ELR (cell line): ENCODE measurements at regions not wholly inside any gene's neighbourhood (a gene's known extent, or its start where the extent isn't known, plus 50 kb on each side); places are given as distances from the start of the nearest gene placed in this dataset.
A peak's percentile ranks its signal among the peaks of the same experiment; 100 is the strongest.
"Not testable (repeated sequence)": the region's sequence is repeated elsewhere in the genome, so short reads cannot be mapped to it uniquely, and the experiment has no call there.

ENCODE experiments used
- DNase-seq: peaks from one replicate; pipeline ENCODE4 v3.0.0-alpha.2; 2015; ENCODE audit warnings: low read depth

DNA sequence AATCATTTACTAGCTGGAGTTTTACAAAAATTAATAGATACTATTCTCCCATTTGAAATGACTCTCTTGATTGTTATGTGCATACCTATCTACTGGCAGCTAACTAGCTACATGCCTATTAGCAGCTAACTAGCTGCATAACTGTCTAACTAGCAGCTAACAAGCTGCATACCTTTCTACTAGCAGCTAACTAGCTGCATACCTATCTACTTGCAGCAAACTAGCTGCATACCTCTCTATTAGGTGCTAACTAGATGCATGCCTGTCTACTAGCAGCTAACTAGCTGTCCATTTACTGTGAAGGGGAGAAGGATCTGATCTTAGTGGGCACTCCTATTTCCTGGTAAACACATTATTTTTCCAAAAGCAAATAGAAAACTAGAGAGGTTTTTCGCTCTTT is 439.4 kb upstream of the PFKP start:
- DNase-seq, result no peak

DNA sequence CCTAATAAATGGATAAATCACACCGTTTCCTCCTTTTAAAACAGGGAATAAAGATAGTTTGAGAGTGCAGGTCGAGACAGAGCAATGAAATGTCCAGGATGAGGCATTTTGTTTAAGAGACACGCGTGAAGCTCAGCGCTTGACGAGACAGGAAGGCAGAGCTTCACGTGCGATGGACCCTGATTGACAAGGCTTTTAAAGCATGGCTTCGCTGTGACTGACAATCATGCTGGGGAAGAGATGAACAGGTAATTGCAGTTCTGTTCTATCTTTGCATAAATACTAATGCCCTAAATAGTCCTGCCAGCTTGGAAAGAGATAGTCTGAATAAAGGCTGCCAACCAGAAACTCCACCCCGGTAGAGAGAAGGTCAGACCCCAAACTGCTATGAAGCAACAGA is 442.3 kb upstream of the PFKP start:
- DNase-seq, result no peak

DNA sequence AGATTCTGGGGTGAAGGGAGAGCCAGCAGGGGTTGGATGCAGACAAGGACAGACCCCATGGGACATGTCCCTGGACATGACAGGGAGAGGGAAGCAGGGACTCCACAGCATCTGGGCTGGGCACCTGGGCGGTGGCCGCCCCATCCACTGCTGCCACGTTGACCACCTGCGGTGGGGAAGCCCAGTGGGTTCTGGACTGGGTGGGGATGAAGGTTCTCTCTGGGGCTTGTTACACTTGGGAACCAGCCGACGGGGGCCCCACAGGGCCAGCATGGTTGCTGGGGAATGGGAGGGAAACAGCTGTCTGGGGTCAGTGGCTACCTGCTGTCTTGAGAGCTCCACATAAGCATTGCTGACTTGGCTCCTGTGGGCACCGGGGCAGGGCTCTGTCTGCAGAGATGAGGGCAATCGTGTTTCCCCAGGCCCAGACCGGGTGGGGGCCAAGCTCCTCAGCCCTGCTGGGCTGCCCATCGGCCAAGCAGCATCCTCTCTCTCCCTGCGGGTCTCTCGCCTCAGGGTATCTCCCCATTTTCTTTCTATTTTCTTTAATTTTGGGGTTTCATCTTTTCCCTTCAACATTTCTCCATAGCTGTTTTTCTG is 443.6 kb upstream of the PFKP start:
- DNase-seq, result no peak

DNA sequence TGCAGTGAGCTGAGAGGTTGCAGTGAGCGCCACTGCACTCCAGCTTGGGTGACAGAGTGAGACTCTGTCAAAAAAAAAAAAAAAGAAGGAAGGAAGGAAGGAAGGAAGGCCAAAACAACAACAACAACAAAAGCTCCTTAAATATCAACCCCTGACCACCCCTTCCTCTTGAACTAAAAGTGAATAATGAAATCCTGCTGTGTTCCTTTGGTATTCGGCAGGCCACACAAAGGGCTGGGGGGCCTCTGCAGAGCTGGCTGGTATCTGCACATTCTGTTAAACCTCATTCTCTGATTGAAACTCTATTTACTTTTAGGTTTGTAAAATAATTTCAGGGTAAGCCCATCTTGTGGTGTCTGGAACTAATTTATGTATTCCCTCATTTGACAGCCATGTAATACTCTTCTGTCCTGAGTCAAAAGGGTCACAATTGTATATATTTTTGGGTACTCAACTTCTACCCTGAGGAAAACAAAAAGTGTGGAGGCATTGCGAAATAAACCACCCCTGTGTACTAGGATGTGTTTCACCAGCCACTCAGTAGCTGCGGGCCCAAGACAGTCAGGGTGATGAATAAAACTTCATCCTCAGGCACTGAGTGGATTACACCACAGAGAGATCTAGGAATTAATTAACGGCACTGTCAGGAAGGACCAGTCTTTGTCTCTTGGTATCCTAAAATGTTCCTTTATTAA is 446.4 kb upstream of the PFKP start:
- no peak for DNase-seq

DNA sequence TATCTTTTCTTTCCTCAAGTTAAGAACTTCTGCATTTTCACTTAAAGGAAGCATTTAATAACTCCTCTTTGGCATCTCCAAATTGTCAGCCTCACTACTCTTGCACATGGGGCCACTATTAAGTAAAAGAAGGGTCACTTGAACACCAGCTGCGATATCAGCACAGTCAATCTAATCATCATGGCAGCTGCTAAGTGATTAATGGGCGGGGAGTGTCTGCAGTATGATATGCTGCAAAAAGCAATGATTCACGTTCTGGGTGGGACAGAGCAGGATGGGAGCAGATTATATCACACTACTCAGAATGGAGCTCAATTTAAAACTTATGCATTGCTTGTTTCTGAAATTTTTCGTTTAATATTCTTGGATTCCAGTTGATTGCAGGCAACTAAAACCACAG is 447.4 kb upstream of the PFKP start:
- no peak for DNase-seq

DNA sequence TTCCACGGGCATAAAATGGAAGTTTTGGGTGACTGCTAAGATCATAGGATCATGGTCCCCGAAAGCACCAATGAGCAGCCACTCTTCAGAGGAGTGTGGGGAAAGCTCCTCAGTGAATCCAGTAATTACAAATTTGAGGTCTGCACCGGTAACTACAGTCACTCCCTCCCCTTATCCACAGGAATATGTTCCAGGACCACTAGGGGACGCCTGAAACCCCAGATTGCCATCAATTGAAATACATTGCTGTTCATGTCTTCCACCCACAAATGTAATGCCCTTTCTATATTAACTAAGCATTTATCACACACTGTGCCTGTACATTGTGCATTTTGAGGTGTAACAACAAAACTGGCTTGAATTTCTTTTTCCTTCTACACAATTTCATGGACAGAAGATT is 447.9 kb upstream of the PFKP start:
- DNase-seq, result peak; percentile 13

DNA sequence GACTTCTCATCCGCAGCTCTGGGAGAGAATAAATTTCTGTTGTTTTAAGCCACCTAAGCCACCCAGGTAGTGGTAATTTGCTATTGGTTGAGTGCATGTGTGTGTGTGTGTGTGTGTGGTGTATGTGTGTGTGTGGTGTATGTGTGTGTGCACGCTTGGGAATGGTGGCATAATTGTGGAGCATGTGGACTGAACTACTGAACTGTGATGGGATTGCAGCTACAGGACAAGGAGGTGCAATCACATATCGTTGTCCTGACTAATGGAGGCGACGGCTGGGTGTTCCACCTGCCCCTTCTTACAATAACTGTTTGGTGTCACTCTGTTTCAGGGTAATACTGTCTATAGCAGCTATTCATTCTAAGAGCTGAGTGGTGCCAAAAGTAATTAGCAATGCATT is 448.7 kb upstream of the PFKP start:
- DNase-seq, result no peak

DNA sequence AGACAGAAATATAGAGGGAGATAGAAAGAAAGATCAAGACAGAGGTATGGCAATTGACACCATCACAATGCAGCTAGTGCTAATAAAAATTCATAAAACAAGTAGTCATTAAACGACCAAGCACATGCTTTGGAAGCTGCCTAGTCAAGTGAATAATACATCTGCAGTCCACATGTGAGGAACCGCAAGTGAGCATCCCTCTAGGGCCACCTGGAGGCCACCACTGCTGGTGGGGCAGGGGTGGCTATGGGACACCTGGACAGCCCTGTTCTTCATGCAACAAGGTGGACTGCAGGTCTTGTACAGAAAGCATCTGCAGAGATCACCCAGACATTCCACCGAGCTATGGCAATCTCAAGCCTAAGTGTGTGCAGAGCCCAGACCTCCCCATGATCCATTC is 451.1 kb upstream of the PFKP start:
- DNase-seq, result no peak

DNA sequence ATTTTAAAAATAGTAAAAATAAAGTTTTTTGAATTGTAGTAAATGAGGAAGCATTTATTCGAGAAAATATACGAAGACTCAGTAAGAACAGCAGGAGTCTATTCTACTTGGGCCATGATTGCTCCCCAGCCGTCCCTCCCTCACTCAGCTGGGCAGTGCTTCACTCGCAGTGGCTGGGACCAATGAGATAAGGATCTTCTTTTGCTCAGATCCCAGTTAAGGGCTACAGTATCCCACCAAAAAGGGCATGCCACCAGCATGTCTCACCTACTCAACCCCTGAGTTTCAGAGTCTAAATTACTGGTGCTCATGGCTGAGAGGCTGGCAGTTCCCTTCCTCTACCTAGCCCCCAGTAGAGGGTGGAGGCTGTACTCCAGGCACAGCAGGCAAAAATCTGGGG is 455.7 kb upstream of the PFKP start:
- DNase-seq, result no peak

DNA sequence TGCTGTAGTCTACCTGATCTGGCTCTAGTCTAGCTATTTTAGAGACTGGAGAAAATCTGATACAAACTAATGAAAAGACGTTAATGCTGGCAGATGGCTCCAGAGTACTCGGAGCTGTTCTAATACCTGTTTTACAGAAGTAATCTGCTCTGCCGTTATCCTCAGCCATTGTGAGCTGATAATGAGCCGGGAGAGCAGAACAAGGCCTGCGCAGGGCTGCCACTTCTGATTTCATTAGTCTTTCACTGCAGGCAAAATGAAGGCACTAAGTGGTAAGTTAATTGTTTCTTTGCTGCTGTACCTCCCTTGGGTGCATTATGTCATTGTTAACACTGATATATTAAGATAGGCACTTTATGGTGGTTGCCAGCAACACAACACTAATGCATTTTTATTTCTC is 456.4 kb upstream of the PFKP start:
- DNase-seq, result no peak

DNA sequence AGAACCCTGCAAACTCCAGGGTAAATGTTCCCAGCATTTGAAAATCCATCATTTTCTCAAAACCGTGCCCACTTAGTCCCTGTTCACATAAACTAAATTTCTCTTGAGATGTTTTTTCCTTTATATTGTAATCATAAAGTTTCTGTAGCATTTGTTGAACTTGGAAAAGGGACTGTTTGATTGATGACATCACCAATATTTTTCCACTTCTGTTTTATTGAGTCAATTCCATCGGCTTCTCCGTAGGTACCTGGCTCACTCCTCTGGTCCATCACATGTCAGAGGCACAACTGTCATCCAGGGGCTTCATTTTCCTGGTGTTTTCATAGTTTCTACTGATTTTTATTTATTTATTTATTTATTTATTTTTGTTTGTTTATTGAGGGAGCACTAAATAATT is 462.5 kb upstream of the PFKP start:
- DNase-seq, result no peak

DNA sequence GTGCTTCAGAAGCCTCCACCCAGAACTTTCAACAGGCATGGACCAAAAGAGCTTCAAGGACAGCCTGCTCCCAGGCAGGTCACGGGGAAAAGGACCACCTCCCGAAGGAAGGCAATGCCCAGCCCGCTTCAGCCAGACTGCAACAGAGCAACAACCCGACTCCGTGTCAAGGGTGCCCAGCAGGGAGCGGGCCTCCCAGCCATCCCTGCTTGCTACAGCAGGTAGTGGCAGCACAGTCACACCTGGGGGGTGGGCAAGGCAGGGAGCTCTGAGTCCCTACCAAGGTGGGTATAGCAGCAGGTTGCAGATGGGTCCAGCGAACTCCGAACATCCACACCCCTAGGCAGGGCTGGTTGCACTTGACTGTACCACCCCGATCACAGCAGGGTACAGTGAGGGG is 467.8 kb upstream of the PFKP start:
- no peak for DNase-seq

DNA sequence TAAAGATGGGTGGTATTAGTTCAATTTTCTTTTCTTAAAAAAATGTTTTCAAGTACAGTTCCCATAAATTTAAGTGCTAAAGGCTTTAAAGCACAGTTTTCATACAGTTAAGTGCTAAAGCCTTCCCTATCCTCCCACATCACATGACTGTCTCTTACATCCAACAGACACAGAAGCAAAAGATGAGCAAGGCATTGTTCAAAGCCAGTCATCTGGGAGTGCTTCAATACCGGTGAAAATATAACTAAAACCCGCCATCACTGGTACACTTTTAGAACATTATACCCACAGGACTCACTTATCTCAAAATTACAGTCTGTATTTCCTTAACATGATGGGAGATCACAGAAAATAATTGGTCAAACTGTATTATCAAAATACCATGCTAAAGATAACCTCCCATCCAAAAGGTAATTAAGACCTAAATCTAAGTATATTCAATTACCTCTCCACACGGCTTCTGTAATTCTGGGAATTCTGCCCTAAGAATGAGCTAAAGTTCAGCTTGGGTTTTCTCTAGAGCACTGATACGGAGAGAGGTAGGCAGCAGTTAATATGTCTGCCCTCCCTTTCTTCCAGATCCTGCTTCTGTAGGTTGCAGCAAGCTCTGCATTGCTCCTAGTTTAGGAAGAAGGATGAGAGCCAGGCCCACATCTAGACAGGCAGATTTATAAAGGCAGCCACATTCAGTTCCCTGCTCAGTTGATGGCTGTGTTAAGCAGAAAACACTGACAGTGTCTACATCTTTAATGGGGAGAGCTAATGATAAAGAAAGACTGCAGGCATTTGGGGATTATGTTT is 474.8 kb upstream of the PFKP start:
- DNase-seq, result no peak

DNA sequence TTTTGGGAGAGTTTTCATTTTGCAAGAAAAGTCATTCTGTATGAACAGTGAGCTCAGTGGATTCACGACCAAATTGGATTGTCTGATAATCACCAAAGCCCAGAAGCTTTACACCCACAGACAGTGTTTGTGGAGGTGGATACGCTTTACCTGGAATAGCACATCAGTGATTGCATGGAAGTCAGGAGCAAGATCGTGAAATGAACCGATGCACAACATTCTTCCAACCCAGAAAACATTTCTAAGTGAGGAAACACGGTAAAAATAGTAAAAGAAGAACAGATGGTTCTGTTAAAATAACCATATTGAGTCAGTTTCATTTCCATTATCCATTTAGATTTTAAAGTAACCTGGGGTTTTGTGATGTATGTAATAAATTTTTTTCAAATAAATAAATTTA is 478.2 kb upstream of the PFKP start:
- no peak for DNase-seq

DNA sequence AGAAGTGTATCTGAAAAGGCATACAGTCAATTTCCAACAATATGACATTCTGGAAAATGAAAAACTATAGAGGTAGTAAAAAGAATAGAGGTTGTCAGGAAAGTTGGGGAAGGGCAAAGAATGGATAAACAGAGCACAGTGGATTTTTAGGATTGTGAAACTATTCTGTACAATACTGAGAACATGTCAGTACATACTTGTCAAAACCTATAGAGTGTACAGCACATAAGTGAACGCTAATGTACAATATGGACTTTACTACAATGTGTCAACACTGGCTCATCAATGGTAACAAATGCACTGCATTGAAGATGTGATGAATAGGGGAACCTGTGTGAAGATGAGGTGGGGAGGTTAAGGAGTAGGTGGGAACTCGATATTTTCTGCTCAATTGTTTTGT is 483.0 kb upstream of the PFKP start:
- no peak for DNase-seq

DNA sequence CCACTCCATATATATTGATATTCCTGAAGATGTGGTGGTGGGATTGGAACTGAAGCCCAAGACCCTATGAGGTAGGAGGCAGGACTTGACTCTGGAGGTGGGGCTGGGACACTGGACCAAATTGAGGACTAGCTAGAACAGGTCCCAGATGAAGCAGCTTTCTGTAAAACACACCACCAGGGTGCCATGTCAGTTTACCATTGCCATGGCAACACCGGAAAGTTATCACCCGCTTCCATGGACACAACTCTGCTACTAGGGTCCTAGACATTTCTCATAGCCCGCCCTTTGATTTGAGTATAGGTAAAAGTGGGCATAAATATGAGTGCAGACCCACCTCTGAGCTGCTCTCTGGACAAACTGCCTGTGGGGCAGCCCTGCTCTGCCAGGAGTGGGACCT is 490.5 kb upstream of the PFKP start:
- no peak for DNase-seq

DNA sequence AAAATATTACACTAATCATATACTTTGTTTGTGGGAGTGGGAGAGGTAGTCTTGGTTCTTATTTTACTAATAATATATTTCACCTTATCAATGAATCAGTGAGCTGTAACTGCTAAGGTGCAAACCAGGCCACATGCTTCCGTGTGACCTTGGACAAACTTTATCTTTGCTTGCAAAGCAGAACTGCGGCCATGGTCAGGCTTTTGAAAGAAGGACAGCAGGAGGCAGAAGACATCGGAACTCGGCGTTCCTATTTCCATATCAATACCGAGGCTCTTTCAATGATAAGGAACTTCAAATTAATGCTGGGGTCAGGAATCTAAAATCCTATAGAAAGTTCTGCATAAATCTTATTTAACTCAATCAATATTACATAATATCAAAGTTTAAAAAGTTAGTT is 491.9 kb upstream of the PFKP start:
- no peak for DNase-seq

DNA sequence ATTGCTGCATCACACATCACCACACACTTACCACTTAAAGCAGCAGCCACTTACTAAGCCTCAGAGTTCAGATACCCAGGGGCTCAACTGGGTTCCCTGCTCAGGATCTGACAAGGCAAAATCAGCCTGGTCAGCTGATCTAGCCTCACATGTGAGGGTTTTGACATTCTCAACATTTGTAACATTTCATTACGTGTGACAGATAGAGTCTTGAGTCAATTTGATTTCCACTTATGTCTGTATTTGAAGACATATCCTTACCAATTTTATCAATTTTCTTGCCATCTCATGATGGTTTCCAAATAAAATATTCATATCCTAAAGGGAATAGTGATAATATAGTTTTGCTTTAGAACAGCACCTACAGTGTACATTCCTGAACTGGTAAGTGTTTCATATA is 494.7 kb upstream of the PFKP start:
- DNase-seq, result no peak

DNA sequence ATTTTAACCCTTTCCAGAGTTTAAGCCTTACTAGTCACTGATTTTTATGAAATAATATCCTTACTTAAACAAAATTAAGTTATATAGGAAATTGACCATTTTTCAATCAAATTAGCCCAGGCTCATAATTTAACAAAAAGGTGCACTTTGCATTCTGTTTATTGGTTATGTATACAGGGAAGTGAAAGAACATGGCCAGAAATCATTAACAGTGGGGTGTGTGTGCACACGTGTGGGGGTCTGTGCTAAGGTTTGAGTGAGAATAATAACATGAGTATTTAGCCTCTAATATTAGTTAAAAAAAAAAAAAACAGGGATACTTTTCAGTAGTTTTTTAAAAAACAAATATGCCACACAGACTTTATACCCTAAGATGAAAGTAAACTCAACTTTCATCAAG is 510.5 kb upstream of the PFKP start:
- DNase-seq, result no peak

DNA sequence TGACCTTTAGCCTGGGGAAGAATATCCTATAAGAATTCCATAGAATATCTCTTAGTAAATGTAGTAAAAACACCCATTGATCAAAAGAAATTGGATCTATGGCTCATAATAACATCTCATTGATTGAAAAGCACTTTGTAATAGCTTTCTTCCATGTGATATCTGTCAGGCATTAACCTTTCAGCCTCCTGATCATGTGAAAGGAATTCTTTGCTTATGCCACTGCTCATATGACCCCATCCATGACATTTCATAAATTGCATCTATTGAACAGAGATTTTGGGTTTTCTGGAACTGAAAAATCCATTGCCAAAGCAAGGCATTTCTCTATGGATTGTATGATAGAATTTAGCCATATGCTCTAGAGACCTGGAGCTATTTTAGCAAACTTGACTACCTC is 519.3 kb upstream of the PFKP start:
- no peak for DNase-seq

DNA sequence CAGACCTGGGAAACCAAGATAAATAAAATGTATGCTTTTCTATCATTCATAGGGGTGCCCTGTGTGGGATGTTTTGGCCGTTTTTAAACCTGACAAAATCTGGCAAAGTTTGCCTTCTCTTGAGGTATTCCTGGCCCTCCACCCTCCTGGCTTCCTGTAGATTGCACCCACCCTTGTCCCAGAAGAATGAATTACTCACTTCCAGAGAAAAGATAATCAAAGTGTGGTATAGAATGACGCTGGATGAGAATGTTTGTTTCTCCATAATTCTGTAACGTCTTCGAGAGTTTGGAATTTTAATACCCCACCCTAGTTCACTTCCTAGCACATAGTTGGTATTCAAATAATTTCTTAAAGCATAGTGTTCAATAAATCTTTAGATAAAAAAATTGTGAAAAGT is 519.7 kb upstream of the PFKP start:
- no peak for DNase-seq

DNA sequence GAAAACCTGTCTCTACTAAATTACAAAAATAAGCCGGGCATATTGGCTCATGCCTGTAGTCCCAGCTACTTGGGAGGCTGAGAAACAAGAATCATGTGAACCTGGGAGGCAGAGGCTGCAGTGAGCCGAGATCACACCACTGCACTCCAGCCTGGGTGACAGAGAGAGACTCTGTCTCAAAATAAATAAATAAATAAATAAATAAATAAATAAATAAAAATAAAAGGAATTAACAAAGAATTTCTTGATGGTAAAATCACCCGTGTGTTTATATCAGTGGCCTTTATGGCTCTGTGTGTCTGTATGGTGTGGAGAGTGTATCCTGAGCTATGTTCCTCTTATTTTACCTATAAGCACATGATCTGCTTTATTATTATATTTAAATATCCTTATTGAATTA is 520.5 kb upstream of the PFKP start:
- DNase-seq, result not testable (repeated sequence)

DNA sequence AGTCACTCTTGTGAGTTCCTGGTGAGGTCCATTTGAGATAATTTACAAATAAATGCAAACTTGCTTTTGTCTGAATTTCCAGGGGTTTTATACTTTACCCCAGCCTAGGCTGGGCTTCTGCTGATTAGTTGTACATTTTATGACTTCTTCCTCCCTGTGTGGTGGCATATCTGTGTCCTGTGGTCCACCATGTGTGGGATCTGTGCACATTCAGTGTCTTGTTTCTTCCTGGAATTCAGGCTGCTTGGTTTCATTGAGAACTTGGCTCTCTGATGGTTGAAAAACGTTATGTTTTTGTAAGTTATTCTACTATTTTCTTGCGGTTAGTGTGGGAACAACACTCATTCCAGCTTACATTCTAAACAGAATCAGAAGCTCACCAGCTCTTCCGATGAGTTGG is 523.4 kb upstream of the PFKP start:
- no peak for DNase-seq
